Activated CD8-positive, alpha-beta T cell treated with anti-CD3 and anti-CD28 coated beads, Interleukin-2, amount 10 ng/mL, durations not matched to agents 7 days and 5 days (primary cell): ENCODE measurements at regions not wholly inside any gene's neighbourhood (a gene's known extent, or its start where the extent isn't known, plus 50 kb on each side); places are given as distances from the start of the nearest gene placed in this dataset.

Source experiments
- ATAC-seq: fragments of 150-1000 bp; cut with Tn5 transposase; one replicate; pipeline ENCODE4 v1.10.0; 2021; ENCODE audit warnings: moderate library complexity
- CTCF ChIA-PET: fragments of 350-600 bp; sonication (Branson Sonifier 250); formaldehyde crosslinking; loops from one replicate; lab custom pipeline; 2021; ENCODE audit warnings: antibody characterized with exemption; lab: Charles Lee
- POLR2A ChIA-PET: fragments of 350-600 bp; sonication (Branson Sonifier 250); formaldehyde crosslinking; loops from one replicate; lab custom pipeline; 2021; ENCODE audit warnings: antibody characterized with exemption; lab: Charles Lee
- DNase-seq: peaks from one replicate; pipeline ENCODE4 v3.0.0-alpha.2; 2020
- H3K27ac Mint-ChIP-seq: one replicate; pipeline ENCODE4 v1.8.0; 2021; ENCODE audit warnings: mild to moderate bottlenecking, mixed read lengths
- H3K27me3 Mint-ChIP-seq: one replicate; pipeline ENCODE4 v1.8.0; 2021; ENCODE audit warnings: low read depth, mixed read lengths
- H3K36me3 Mint-ChIP-seq: one replicate; pipeline ENCODE4 v1.8.0; 2021; ENCODE audit warnings: low read depth, mixed read lengths
- H3K4me1 Mint-ChIP-seq: one replicate; pipeline ENCODE4 v1.8.0; 2021; ENCODE audit warnings: low read depth, mixed read lengths
- H3K4me3 Mint-ChIP-seq: one replicate; pipeline ENCODE4 v1.8.0; 2021; ENCODE audit warnings: mild to moderate bottlenecking, mixed read lengths
- H3K9me3 Mint-ChIP-seq: one replicate; pipeline ENCODE4 v1.8.0; 2022; ENCODE audit warnings: mixed read lengths; ENCODE audit not compliant: insufficient read depth

DNA sequence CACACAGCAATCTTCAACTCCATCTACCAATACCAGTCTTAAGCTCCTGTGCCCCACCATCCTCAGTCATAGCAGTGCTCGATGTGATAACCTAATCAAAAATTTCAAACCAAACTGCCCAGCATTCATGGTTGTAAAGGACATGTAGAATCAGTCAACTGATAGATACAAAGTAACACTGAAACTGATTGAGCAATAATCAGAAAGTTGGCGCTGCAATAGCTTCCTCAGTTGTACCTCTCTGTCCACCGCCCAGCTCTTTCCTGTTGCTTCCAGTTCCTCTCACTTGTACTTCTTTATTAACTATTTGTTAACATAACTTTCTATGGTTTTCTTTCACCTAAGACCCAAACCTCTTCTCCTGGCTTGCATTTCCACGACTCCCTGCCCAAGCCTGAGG is 745.7 kb downstream of the PDCD6IP start:
- CTCF ChIA-PET: no interaction called here
- POLR2A ChIA-PET: no interaction called here
- no peaks in the 10 kb centered on the region for H3K4me1 Mint-ChIP-seq
- ATAC-seq (no peak), DNase-seq (no peak)
- no peaks in the 10 kb centered on the region for H3K9me3 Mint-ChIP-seq
- H3K27me3 Mint-ChIP-seq: no peaks in the 10 kb centered on the region
- H3K4me3 Mint-ChIP-seq: no peak overlapping the region
- H3K27ac Mint-ChIP-seq: no peak overlapping the region
- no peaks in the 10 kb centered on the region for H3K36me3 Mint-ChIP-seq

GRCh38 chr3:34547297-34547920 is 749.0 kb downstream of the PDCD6IP start:
- Mint-ChIP-seq H3K4me3 (no peak overlapping the region), H3K27me3 (no peaks in the 10 kb centered on the region), H3K4me1 (no peaks in the 10 kb centered on the region), H3K27ac (no peak overlapping the region), H3K36me3 (no peaks in the 10 kb centered on the region), H3K9me3 (no peaks in the 10 kb centered on the region)
- ChIA-PET POLR2A (no interaction called here), CTCF (no interaction called here)
- ATAC-seq (no peak), DNase-seq (no peak)

DNA sequence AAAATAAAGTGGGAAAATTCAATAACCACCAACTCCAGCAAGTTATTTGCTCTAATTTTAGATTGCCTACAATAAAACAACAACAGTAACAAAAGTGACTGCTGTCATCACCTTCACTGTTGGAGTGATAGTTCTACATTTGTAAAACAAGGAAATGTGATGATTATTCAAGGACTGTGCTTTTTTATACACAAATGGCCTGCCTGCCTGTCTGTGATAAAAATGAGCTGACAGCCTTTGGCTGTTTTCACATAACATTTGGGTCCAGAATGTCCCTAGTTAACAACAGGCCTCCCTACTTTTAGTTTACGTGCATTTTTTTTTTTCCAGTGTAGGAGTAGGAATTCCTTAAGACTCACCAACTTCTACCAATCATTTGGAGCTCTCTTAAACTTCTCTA is 768.8 kb downstream of the PDCD6IP start:
- CTCF ChIA-PET: no interaction called here
- Mint-ChIP-seq H3K9me3 (no peaks in the 10 kb centered on the region), H3K27ac (no peak overlapping the region), H3K36me3 (no peaks in the 10 kb centered on the region), H3K4me3 (no peak overlapping the region), H3K27me3 (no peaks in the 10 kb centered on the region), H3K4me1 (no peaks in the 10 kb centered on the region)
- POLR2A ChIA-PET: no interaction called here
- DNase-seq (no peak), ATAC-seq (no peak)

DNA sequence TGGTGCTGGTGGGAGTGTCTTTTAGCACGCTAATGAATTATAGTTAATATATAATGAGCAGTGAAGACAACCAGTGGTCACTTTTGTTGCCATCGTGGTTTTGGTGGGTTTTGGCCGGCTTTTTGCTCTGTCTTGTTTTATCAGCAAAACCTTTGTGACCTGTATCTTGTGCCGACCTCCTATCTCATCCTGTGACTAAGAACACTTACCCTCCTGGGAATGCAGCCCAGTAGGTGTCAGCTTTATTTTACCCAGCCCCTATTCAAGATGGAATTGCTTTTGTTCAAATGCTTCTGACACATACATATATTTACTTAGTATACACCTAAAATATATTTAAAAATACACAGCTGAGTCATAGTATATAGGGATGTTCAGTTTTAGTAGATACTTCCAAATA is 770.3 kb downstream of the PDCD6IP start:
- DNase-seq (no peak), ATAC-seq (no peak)
- Mint-ChIP-seq H3K27me3 (no peaks in the 10 kb centered on the region), H3K4me1 (no peaks in the 10 kb centered on the region), H3K27ac (no peak overlapping the region), H3K4me3 (no peak overlapping the region), H3K9me3 (no peaks in the 10 kb centered on the region), H3K36me3 (no peaks in the 10 kb centered on the region)
- ChIA-PET CTCF (no interaction called here), POLR2A (no interaction called here)

DNA sequence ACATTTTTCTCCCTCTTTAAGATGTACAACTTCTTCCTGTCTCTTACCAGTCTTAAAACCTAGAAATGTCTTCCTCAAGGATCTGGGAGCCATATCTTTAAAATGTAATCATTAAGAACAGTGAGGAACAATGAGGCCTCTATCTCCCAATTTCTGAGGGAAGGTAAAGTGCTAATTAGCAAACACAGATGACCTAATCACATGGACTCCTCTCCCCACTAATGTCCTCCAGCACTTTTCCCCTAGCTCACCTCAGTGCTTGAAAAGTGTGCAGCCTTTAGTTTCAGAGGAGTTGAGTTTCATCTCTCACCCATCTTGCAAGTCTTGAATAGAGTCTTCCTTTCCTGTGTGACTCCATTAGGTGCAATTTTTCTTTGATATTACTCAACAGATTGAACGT is 771.0 kb downstream of the PDCD6IP start:
- no peak overlapping the region for H3K27ac Mint-ChIP-seq
- DNase-seq (no peak), ATAC-seq (no peak)
- ChIA-PET POLR2A (no interaction called here), CTCF (no interaction called here)
- no peaks in the 10 kb centered on the region for H3K27me3 Mint-ChIP-seq
- H3K4me3 Mint-ChIP-seq: no peak overlapping the region
- no peaks in the 10 kb centered on the region for H3K4me1 Mint-ChIP-seq
- H3K9me3 Mint-ChIP-seq: no peaks in the 10 kb centered on the region
- no peaks in the 10 kb centered on the region for H3K36me3 Mint-ChIP-seq

DNA sequence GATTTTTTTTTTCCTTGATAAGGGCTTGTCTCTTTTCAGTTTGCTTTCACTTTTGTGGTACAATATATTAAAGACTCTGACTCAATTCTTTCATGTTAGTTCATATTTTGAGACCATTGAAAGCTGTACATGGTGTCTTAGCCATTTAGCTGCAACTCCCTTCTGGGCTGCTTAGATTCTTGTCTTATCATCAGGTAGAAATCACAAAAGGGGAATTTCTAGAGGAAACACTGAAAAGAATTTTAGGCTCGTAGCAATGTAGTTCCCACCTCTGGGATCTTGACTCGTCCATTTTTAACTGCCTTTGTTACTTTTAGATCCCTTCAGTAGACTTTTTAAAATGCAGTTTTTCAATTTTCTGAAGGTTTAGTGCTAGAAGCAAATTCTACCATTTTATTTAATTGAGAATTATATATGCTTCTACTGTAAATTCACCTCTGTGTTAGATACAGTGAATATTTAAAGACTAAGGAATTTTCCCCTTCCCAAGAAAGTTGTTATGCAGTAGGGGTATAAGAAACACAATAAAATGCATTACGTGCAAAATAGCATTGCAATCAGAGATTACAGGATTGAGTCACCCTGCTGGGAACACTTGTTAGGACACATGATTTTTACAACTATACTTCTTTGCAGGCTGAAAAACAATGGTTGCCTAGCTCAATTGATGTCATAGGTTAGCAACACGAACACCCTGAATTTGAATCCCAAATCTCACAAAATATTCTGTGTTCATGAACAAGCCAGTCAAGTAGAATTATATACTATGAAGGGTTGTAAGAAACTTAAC is 772.7 kb downstream of the PDCD6IP start:
- ATAC-seq (no peak), DNase-seq (no peak)
- Mint-ChIP-seq H3K36me3 (no peaks in the 10 kb centered on the region), H3K27me3 (no peaks in the 10 kb centered on the region), H3K4me3 (no peak overlapping the region), H3K27ac (no peak overlapping the region), H3K4me1 (no peaks in the 10 kb centered on the region), H3K9me3 (no peaks in the 10 kb centered on the region)
- CTCF ChIA-PET: no interaction called here
- POLR2A ChIA-PET: no interaction called here

GRCh38 chr3:34571714-34572113 is 773.3 kb downstream of the PDCD6IP start:
- ATAC-seq: no peak
- Mint-ChIP-seq H3K4me3 (no peak overlapping the region), H3K9me3 (no peaks in the 10 kb centered on the region), H3K27me3 (no peaks in the 10 kb centered on the region), H3K27ac (no peak overlapping the region), H3K4me1 (no peaks in the 10 kb centered on the region), H3K36me3 (no peaks in the 10 kb centered on the region)
- ChIA-PET CTCF (no interaction called here), POLR2A (no interaction called here)
- DNase-seq: no peak

DNA sequence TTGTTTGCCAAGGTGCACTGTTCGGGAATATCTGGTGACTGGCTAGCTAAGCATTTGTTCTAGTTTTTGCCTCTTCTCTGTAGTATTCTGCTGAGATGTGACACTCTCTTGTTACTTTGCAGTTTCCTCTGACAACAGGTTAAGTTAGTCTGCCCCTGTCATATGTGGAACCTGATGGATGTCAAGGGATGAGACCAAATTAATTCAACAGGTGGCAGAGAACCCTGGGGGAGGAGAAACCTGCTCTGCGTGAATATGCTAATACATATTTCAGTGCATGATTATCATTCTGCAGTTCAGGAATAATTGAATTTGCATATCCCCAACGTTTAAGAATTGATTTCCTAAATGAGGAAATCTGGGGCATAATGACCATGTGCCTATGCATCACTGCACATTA is 777.3 kb downstream of the PDCD6IP start:
- Mint-ChIP-seq H3K27ac (no peak overlapping the region), H3K9me3 (no peaks in the 10 kb centered on the region), H3K4me3 (no peak overlapping the region), H3K36me3 (no peaks in the 10 kb centered on the region), H3K27me3 (no peaks in the 10 kb centered on the region), H3K4me1 (no peaks in the 10 kb centered on the region)
- no peak for ATAC-seq
- CTCF ChIA-PET: no interaction called here
- DNase-seq: no peak
- POLR2A ChIA-PET: no interaction called here

GRCh38 chr3:34582055-34582454 is 783.6 kb downstream of the PDCD6IP start:
- H3K27me3 Mint-ChIP-seq: no peaks in the 10 kb centered on the region
- no peak for DNase-seq
- no peaks in the 10 kb centered on the region for H3K36me3 Mint-ChIP-seq
- CTCF ChIA-PET: no interaction called here
- H3K9me3 Mint-ChIP-seq: no peaks in the 10 kb centered on the region
- H3K4me3 Mint-ChIP-seq: no peak overlapping the region
- no peak overlapping the region for H3K27ac Mint-ChIP-seq
- ATAC-seq: no peak
- no peaks in the 10 kb centered on the region for H3K4me1 Mint-ChIP-seq
- POLR2A ChIA-PET: no interaction called here

DNA sequence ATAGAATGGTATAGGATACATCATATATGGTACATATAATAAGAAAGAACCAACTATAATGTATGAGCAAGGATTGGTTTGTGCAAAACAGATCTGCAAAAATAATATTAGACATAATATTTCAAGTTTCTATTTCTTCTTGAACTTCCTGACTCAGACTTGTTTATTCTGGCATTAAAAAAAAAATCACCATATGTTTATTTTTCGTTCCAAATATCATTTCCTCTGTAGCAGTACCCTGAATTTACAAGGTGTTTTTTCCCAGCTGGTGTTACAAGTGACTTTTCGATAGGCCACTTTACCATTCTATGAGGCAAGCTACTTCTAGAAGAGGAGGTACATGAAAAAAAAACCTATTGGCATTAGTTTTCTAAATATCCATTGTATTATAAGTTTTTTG is 785.0 kb downstream of the PDCD6IP start:
- no peak for ATAC-seq
- CTCF ChIA-PET: no interaction called here
- no peak overlapping the region for H3K27ac Mint-ChIP-seq

GRCh38 chr3:34584971-34585370 is 786.5 kb downstream of the PDCD6IP start:
- H3K27me3 Mint-ChIP-seq: no peaks in the 10 kb centered on the region
- no peaks in the 10 kb centered on the region for H3K36me3 Mint-ChIP-seq
- ChIA-PET CTCF (no interaction called here), POLR2A (no interaction called here)
- H3K27ac Mint-ChIP-seq: no peak overlapping the region
- DNase-seq: no peak
- no peak overlapping the region for H3K4me3 Mint-ChIP-seq
- no peaks in the 10 kb centered on the region for H3K4me1 Mint-ChIP-seq
- no peak for ATAC-seq
- H3K9me3 Mint-ChIP-seq: no peaks in the 10 kb centered on the region

More for the DNA sequence above, 785.0 kb downstream of the PDCD6IP start:
- H3K9me3 Mint-ChIP-seq: no peaks in the 10 kb centered on the region
- no peaks in the 10 kb centered on the region for H3K27me3 Mint-ChIP-seq
- no peaks in the 10 kb centered on the region for H3K4me1 Mint-ChIP-seq
- POLR2A ChIA-PET: no interaction called here
- no peak overlapping the region for H3K4me3 Mint-ChIP-seq
- no peaks in the 10 kb centered on the region for H3K36me3 Mint-ChIP-seq
- DNase-seq: no peak

DNA sequence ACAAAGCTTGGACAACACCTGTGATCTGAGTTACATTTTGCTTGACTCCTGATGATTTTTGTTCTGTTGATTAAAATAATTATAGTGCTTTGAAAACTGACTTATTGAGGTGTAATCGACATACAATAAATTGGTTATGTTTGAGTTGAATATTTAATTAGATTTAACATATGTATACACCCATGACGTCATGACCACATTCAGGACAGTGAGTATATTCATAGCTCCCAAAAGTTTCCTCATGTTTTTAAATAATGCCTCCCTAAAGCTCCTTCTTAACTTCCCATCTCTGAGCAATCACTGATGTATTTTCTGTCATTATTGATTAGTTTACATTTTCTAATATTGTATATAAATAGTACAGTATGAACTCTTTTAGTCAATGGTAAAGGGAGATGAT is 801.2 kb downstream of the PDCD6IP start:
- Mint-ChIP-seq H3K36me3 (no peaks in the 10 kb centered on the region), H3K27me3 (no peaks in the 10 kb centered on the region), H3K4me1 (no peaks in the 10 kb centered on the region), H3K27ac (no peak overlapping the region), H3K9me3 (no peaks in the 10 kb centered on the region), H3K4me3 (no peak overlapping the region)
- ChIA-PET CTCF (no interaction called here), POLR2A (no interaction called here)
- DNase-seq: no peak
- no peak for ATAC-seq
